ENCODE measurements at regions not wholly inside any gene's neighbourhood (a gene's known extent, or its start where the extent isn't known, plus 50 kb on each side); places are given as distances from the start of the nearest gene placed in this dataset.
A peak's percentile ranks its signal among the peaks of the same experiment; 100 is the strongest.

- H3K9ac ChIP-seq (ENCODE audit: low read depth, low read length, poor library complexity): no peak overlapping the region
- H3K4me3 ChIP-seq (ENCODE audit: low read length in 2 of 2): no peak overlapping the region
- peaks cover 0 to 2% of the 10 kb centered on the region in 2 donors for H3K4me1 ChIP-seq (ENCODE audit: control insufficient read depth in 2 of 2, insufficient read depth in 1 of 2, low read depth in 1 of 2, low read length in 2 of 2)
- H4K8ac ChIP-seq (ENCODE audit: low read depth, low read length): no peak overlapping the region
- H3K36me3 ChIP-seq (replicated peaks in 1 of 2; ENCODE audit: control insufficient read depth in 2 of 2, insufficient read depth in 2 of 2, low read length in 2 of 2): no peaks in the 10 kb centered on the region
- no peak overlapping the region for H2AFZ ChIP-seq (ENCODE audit: low read length)
- no peaks in the 10 kb centered on the region for H3K79me1 ChIP-seq (ENCODE audit: low read depth, low read length)
- H2BK15ac ChIP-seq (ENCODE audit: low read length): no peak overlapping the region
- H3K23ac ChIP-seq (ENCODE audit: low read depth, low read length, poor library complexity): no peak overlapping the region
- H3K14ac ChIP-seq (ENCODE audit: low read length): no peak overlapping the region
- H4K91ac ChIP-seq (ENCODE audit: low read depth, low read length, poor library complexity): no peak overlapping the region
- H2BK5ac ChIP-seq (ENCODE audit: low read length): no peak overlapping the region
- no peak overlapping the region for H3K4me2 ChIP-seq (ENCODE audit: insufficient read depth, low read length, poor library complexity, severe bottlenecking)
- H3K27ac ChIP-seq (replicated peaks; ENCODE audit: low read length): no peak overlapping the region
- H3K18ac ChIP-seq (ENCODE audit: low read length): no peak overlapping the region
- DNase-seq (ENCODE audit: low spot score): no peak
- H3K4ac ChIP-seq (ENCODE audit: low read length): no peak overlapping the region
- H3K9me3 ChIP-seq (replicated peaks in 1 of 2; ENCODE audit: control insufficient read depth in 2 of 2, insufficient read depth in 1 of 2, low read depth in 1 of 2, low read length in 2 of 2): no peaks in the 10 kb centered on the region
- no CpG with 5 or more reads among the region's 1 CpG for WGBS, 2 donors (ENCODE audit: extremely low coverage in 2 of 2, insufficient read length in 2 of 2, insufficient replicate concordance in 1 of 2)
- no peak overlapping the region for H2BK12ac ChIP-seq (ENCODE audit: low read length)
- no peaks in the 10 kb centered on the region for H3K27me3 ChIP-seq (ENCODE audit: control insufficient read depth in 3 of 3, insufficient read depth in 3 of 3, low read depth in 1 of 3, low read length in 3 of 3)
- no peak overlapping the region for H2BK120ac ChIP-seq (ENCODE audit: low read depth, low read length)
- H2AK5ac ChIP-seq (ENCODE audit: low read depth, low read length): no peak overlapping the region
Observed at GRCh38 chr3:154778057-154778456, 302.1 kb upstream of the MME start.

- no peaks in the 10 kb centered on the region for H3K9me3 ChIP-seq (replicated peaks in 1 of 2; ENCODE audit: control insufficient read depth in 2 of 2, insufficient read depth in 1 of 2, low read depth in 1 of 2, low read length in 2 of 2)
- H3K4ac ChIP-seq (ENCODE audit: low read length): no peak overlapping the region
- no peak for DNase-seq (ENCODE audit: low spot score)
- H3K36me3 ChIP-seq (replicated peaks in 1 of 2; ENCODE audit: control insufficient read depth in 2 of 2, insufficient read depth in 2 of 2, low read length in 2 of 2): no peaks in the 10 kb centered on the region
- H3K4me3 ChIP-seq (ENCODE audit: low read length in 2 of 2): no peak overlapping the region
- H3K18ac ChIP-seq (ENCODE audit: low read length): no peak overlapping the region
- H3K14ac ChIP-seq (ENCODE audit: low read length): no peak overlapping the region
- H4K91ac ChIP-seq (ENCODE audit: low read depth, low read length, poor library complexity): no peak overlapping the region
- H2BK12ac ChIP-seq (ENCODE audit: low read length): no peak overlapping the region
- no peak overlapping the region for H2AK5ac ChIP-seq (ENCODE audit: low read depth, low read length)
- no peak overlapping the region for H3K9ac ChIP-seq (ENCODE audit: low read depth, low read length, poor library complexity)
- H3K27me3 ChIP-seq (ENCODE audit: control insufficient read depth in 3 of 3, insufficient read depth in 3 of 3, low read depth in 1 of 3, low read length in 3 of 3): no peaks in the 10 kb centered on the region
- no peak overlapping the region for H3K27ac ChIP-seq (replicated peaks; ENCODE audit: low read length)
- no peak overlapping the region for H3K4me2 ChIP-seq (ENCODE audit: insufficient read depth, low read length, poor library complexity, severe bottlenecking)
- no peak overlapping the region for H2BK120ac ChIP-seq (ENCODE audit: low read depth, low read length)
- H4K8ac ChIP-seq (ENCODE audit: low read depth, low read length): no peak overlapping the region
- no peak overlapping the region for H2BK15ac ChIP-seq (ENCODE audit: low read length)
- H3K79me1 ChIP-seq (ENCODE audit: low read depth, low read length): no peaks in the 10 kb centered on the region
- no CpG with 5 or more reads among the region's 5 CpGs for WGBS, 2 donors (ENCODE audit: extremely low coverage in 2 of 2, insufficient read length in 2 of 2, insufficient replicate concordance in 1 of 2)
- peaks cover 0 to 2% of the 10 kb centered on the region in 2 donors for H3K4me1 ChIP-seq (ENCODE audit: control insufficient read depth in 2 of 2, insufficient read depth in 1 of 2, low read depth in 1 of 2, low read length in 2 of 2)
- no peak overlapping the region for H3K23ac ChIP-seq (ENCODE audit: low read depth, low read length, poor library complexity)
- H2BK5ac ChIP-seq (ENCODE audit: low read length): no peak overlapping the region
- no peak overlapping the region for H2AFZ ChIP-seq (ENCODE audit: low read length)
Observed at GRCh38 chr3:154776549-154777225, 303.4 kb upstream of the MME start.

GRCh38 chr3:154775821-154776548 lies 304.1 kb upstream of the MME start:
- Histone ChIP-seq H3K9ac (ENCODE audit: low read depth, low read length, poor library complexity) (no peak overlapping the region), H3K27ac (replicated peaks; ENCODE audit: low read length) (no peak overlapping the region), H3K9me3 (replicated peaks in 1 of 2; ENCODE audit: control insufficient read depth in 2 of 2, insufficient read depth in 1 of 2, low read depth in 1 of 2, low read length in 2 of 2) (no peaks in the 10 kb centered on the region), H2AFZ (ENCODE audit: low read length) (no peak overlapping the region), H3K23ac (ENCODE audit: low read depth, low read length, poor library complexity) (no peak overlapping the region), H3K27me3 (ENCODE audit: control insufficient read depth in 3 of 3, insufficient read depth in 3 of 3, low read depth in 1 of 3, low read length in 3 of 3) (no peaks in the 10 kb centered on the region), H3K79me1 (ENCODE audit: low read depth, low read length) (no peaks in the 10 kb centered on the region), H3K4me2 (ENCODE audit: insufficient read depth, low read length, poor library complexity, severe bottlenecking) (no peak overlapping the region), H3K18ac (ENCODE audit: low read length) (no peak overlapping the region), H2AK5ac (ENCODE audit: low read depth, low read length) (no peak overlapping the region), H3K36me3 (replicated peaks in 1 of 2; ENCODE audit: control insufficient read depth in 2 of 2, insufficient read depth in 2 of 2, low read length in 2 of 2) (no peaks in the 10 kb centered on the region), H4K8ac (ENCODE audit: low read depth, low read length) (no peak overlapping the region), H2BK15ac (ENCODE audit: low read length) (no peak overlapping the region), H3K4me1 (ENCODE audit: control insufficient read depth in 2 of 2, insufficient read depth in 1 of 2, low read depth in 1 of 2, low read length in 2 of 2) (peaks cover 0 to 2% of the 10 kb centered on the region in 2 donors), H3K14ac (ENCODE audit: low read length) (no peak overlapping the region), H2BK5ac (ENCODE audit: low read length) (no peak overlapping the region), H3K4me3 (ENCODE audit: low read length in 2 of 2) (no peak overlapping the region), H4K91ac (ENCODE audit: low read depth, low read length, poor library complexity) (no peak overlapping the region), H2BK120ac (ENCODE audit: low read depth, low read length) (no peak overlapping the region), H2BK12ac (ENCODE audit: low read length) (no peak overlapping the region), H3K4ac (ENCODE audit: low read length) (no peak overlapping the region)
- WGBS, 2 donors (ENCODE audit: extremely low coverage in 2 of 2, insufficient read length in 2 of 2, insufficient replicate concordance in 1 of 2): no CpG with 5 or more reads among the region's 1 CpG
- no peak for DNase-seq (ENCODE audit: low spot score)

- WGBS, 2 donors (ENCODE audit: extremely low coverage in 2 of 2, insufficient read length in 2 of 2, insufficient replicate concordance in 1 of 2): no CpG with 5 or more reads among the region's 5 CpGs
- H3K14ac ChIP-seq (ENCODE audit: low read length): peak overlapping the region; percentile 79
- H3K4ac ChIP-seq (ENCODE audit: low read length): no peak overlapping the region
- no peak overlapping the region for H3K23ac ChIP-seq (ENCODE audit: low read depth, low read length, poor library complexity)
- no peak overlapping the region for H3K4me3 ChIP-seq (ENCODE audit: low read length in 2 of 2)
- no peak overlapping the region for H3K4me2 ChIP-seq (ENCODE audit: insufficient read depth, low read length, poor library complexity, severe bottlenecking)
- no peak overlapping the region for H2BK120ac ChIP-seq (ENCODE audit: low read depth, low read length)
- H2BK12ac ChIP-seq (ENCODE audit: low read length): no peak overlapping the region
- H3K36me3 ChIP-seq (replicated peaks in 1 of 2; ENCODE audit: control insufficient read depth in 2 of 2, insufficient read depth in 2 of 2, low read length in 2 of 2): no peaks in the 10 kb centered on the region
- no peaks in the 10 kb centered on the region for H3K79me1 ChIP-seq (ENCODE audit: low read depth, low read length)
- H2BK15ac ChIP-seq (ENCODE audit: low read length): no peak overlapping the region
- no peak for DNase-seq (ENCODE audit: low spot score)
- H2AK5ac ChIP-seq (ENCODE audit: low read depth, low read length): no peak overlapping the region
- no peak overlapping the region for H3K27ac ChIP-seq (replicated peaks; ENCODE audit: low read length)
- H3K4me1 ChIP-seq (ENCODE audit: control insufficient read depth in 2 of 2, insufficient read depth in 1 of 2, low read depth in 1 of 2, low read length in 2 of 2): no peaks in the 10 kb centered on the region
- H3K9ac ChIP-seq (ENCODE audit: low read depth, low read length, poor library complexity): no peak overlapping the region
- peak overlapping the region; percentile 4 for H3K18ac ChIP-seq (ENCODE audit: low read length)
- H2BK5ac ChIP-seq (ENCODE audit: low read length): no peak overlapping the region
- H4K8ac ChIP-seq (ENCODE audit: low read depth, low read length): no peak overlapping the region
- no peaks in the 10 kb centered on the region for H3K9me3 ChIP-seq (replicated peaks in 1 of 2; ENCODE audit: control insufficient read depth in 2 of 2, insufficient read depth in 1 of 2, low read depth in 1 of 2, low read length in 2 of 2)
- no peak overlapping the region for H2AFZ ChIP-seq (ENCODE audit: low read length)
- H3K27me3 ChIP-seq (ENCODE audit: control insufficient read depth in 3 of 3, insufficient read depth in 3 of 3, low read depth in 1 of 3, low read length in 3 of 3): no peaks in the 10 kb centered on the region
- H4K91ac ChIP-seq (ENCODE audit: low read depth, low read length, poor library complexity): no peak overlapping the region
Observed at GRCh38 chr3:154766765-154767503, 313.2 kb upstream of the MME start.
